ENCODE measurements at regions not wholly inside any gene's neighbourhood (a gene's known extent, or its start where the extent isn't known, plus 50 kb on each side); places are given as distances from the start of the nearest gene placed in this dataset.

GRCh38 chr3:1026395-1026794 is 66.4 kb upstream of the CNTN6 start:
- DNase-seq (ENCODE audit: insufficient read length, low spot score) (no peak), FAIRE-seq (no peak)

- DNase-seq (ENCODE audit: insufficient read length, low spot score) = no peak
- FAIRE-seq = no peak
Observed at GRCh38 chr3:1036207-1036826, 56.5 kb upstream of the CNTN6 start.

DNA sequence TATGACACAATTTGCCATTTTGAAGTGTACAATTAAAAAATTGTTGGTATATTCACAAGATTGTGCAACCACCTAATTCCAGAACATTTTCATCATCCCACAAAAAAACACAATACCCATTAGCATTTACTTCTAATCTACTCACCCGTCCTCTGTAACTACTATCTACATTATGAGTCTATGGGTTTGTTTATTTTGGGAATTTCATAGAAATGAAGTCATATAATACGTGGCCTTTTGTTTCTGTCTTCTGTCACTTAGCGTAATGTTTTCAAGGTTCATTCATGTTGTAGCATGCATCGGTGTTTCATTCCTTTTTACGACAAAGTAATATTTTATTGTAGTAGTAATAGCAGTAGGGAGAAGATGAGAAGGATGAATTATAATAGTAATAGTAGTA is 55.2 kb upstream of the CNTN6 start:
- DNase-seq (ENCODE audit: insufficient read length, low spot score) = no peak
- no peak for FAIRE-seq

Measured in GM19239 (cell line).